NCI-H2196 treated with DMSO at 0.1 percent for 48 hours (cell line): ENCODE measurements at regions not wholly inside any gene's neighbourhood (a gene's known extent, or its start where the extent isn't known, plus 50 kb on each side); places are given as distances from the start of the nearest gene placed in this dataset.
"Not testable (repeated sequence)": the region's sequence is repeated elsewhere in the genome, so short reads cannot be mapped to it uniquely, and the experiment has no call there.

Experiments used
- DNase-seq: peaks from one replicate; lab custom pipeline; 2025; ENCODE audit not compliant: unreplicated experiment; lab: John Stamatoyannopoulos, UW

GRCh38 chr4:12139296-12139695 is 710.6 kb upstream of the HS3ST1 start:
- no peak for DNase-seq

- no peak for DNase-seq
Observed at GRCh38 chr4:12138488-12138887, 709.8 kb upstream of the HS3ST1 start.

- peak; percentile 5 for DNase-seq
Observed at GRCh38 chr4:12137575-12137974, 708.9 kb upstream of the HS3ST1 start.

- DNase-seq: no peak
Observed at GRCh38 chr4:12126474-12126873, 697.8 kb upstream of the HS3ST1 start.

DNA sequence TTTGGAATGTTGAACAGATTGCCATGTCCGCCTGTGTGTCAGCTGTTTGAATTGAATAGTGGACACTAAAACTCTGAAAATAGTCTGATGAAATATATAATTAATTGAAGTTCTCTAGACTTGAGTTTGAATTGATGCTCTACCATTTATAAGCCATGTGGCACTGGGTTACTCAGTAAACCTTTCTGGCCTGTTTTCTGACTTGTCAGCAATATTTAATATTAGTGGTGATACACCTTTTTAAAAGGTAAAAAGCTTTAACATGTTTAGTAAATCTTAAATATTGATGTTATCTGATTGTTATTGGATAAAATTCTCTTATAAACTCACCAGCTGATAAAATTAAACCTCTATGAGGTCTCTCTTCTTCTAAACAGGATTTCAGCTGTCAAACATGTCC is 695.4 kb upstream of the HS3ST1 start:
- DNase-seq: no peak

DNA sequence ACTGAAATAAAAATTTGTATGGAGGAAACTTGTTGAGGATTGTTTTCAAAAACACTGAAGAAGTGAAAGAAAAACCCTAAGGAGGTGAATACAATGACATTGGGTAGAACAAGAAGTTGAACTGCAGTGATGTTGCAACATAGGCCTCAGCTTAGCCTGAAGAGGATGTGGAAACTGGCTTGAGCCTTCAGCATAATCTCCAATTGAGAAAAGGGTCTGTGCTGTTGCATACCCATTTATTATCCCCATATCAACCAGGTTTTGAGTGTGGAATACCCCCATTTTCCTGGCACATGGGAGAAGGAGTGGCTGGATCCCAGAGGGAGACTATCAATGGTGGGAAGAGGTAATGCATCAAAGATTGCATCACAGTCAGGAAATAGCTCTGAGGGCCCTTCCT is 695.0 kb upstream of the HS3ST1 start:
- DNase-seq: no peak

GRCh38 chr4:12122316-12122715 is 693.6 kb upstream of the HS3ST1 start:
- no peak for DNase-seq

GRCh38 chr4:12120968-12121367 is 692.3 kb upstream of the HS3ST1 start:
- DNase-seq: no peak

DNA sequence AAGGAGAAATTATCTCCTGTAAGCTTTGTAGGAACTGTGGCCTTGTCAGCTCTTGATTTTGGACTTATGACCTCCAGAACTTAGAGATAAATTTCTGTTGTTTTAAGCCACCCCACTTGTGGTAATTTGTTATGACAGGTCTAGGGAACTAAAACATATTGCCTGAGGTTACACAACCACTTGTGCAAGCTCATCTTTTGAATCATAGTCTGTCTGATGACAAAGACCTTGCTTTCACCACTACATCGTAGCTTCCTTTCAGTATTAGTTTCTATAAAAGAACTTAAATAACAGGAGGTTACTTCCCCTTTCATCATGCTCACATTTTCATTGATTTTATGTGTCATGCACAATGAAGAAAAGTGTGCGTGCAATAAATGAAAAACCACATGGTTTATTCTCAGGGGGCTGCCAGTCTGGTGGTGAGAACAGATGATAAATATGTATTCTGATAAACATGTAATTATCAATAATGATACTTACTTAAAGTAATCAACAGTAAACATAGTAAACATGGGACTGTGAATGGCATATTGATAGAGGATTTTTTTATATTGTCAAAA is 690.0 kb upstream of the HS3ST1 start:
- no peak for DNase-seq

DNA sequence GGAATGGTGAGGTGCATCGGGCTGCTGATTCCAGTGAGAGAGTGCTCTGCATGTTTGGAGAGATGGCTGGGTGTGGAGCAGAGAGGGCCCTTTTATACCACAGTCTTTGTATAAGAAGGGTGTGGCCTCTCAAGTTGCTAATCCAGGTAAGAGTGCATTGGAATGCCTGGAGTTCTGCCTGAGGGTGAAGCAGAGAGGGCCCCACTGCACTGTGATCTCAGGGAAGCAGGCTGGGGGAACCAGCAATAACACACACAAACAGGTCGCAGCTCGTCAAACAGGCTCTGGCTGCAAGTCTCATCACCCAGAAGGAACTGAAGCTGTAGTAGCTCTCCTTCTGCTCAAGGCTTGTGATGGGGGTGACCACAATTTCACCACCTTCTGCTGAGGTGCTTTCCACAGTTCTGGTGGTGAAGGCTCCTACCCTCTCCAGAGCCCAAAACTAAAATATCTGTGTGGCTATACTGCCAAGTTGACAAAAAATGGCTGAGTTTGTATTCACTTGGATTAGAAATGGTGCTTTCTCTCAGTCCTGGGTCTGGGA is 687.4 kb upstream of the HS3ST1 start:
- no peak for DNase-seq

DNA sequence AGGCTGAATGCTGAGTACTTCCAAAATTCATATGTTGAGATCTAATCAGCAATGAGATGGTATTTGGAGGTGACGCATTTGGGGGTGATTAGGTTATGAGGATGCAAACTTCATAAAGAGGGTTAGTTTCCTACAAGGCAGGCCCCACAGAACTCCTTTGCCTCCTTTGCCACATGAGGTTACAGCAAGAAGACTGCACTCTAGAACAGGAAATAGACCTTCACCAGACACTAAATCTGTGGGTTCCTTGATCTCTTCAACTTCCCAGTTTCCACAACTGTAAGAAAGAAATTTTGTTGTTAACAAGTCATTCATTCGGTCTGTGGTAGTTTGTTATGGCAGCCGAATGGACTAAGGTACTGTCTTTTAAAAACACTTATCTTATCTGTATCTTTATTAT is 681.9 kb upstream of the HS3ST1 start:
- no peak for DNase-seq

DNA sequence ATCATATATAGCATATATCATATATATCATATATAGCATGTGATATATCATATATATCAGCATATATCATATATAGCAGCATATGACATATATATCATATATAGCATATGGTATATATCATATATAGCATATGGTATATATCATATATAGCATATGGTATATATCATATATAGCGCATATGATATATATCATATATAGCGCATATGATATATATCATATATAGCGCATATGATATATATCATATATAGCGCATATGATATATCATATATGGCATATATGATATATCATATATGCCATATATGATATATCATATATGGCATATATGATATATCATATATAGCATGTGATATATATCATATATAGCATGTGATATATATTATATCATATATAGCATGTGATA is 680.4 kb upstream of the HS3ST1 start:
- DNase-seq: not testable (repeated sequence)

GRCh38 chr4:12105519-12105918 is 676.8 kb upstream of the HS3ST1 start:
- no peak for DNase-seq

GRCh38 chr4:12089920-12090319 is 661.2 kb upstream of the HS3ST1 start:
- DNase-seq: not testable (repeated sequence)

DNA sequence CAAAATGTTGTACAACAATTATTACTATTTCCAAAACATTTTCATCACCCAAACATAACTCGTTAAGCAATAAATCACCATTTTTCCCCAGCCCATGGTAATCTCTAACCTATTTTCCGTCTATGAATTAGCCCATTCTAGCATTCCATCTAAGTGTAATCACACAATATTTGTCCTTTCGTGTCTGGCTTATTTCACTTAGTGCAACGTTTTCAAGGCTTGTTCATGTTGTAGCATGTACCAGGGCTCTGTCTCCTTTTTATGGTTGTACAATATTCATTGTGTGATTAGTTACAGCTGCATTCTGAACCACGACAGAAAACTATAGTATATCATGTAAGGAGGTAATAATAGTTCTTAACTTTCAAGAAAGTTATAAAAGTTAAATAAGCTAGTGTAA is 656.0 kb upstream of the HS3ST1 start:
- DNase-seq: no peak

GRCh38 chr4:12071316-12071715 is 642.6 kb upstream of the HS3ST1 start:
- DNase-seq: no peak

- DNase-seq: no peak
Observed at GRCh38 chr4:12053966-12054365, 625.3 kb upstream of the HS3ST1 start.

GRCh38 chr4:12053556-12053955 is 624.9 kb upstream of the HS3ST1 start:
- no peak for DNase-seq

GRCh38 chr4:12050357-12050756 is 621.7 kb upstream of the HS3ST1 start:
- no peak for DNase-seq

GRCh38 chr4:12042818-12043217 is 614.1 kb upstream of the HS3ST1 start:
- no peak for DNase-seq

DNA sequence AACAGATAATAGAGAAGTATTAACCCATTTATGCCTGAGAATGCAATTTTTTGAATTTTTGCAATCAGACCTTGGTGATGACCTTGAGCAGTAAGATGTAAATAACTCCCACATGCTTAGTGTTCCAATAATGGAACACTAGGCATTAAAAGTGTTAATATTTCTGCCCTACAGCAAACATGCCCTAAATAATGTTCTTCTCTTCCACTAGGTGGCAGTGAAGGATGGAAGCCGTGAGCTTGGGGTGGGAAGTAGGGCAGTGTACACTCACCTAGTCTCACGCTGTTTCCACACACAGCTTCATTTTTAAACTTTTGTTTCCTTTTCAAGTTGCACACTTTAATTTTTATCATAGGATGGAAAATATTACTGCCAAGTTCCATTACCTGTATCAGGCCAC is 613.1 kb upstream of the HS3ST1 start:
- no peak for DNase-seq

DNA sequence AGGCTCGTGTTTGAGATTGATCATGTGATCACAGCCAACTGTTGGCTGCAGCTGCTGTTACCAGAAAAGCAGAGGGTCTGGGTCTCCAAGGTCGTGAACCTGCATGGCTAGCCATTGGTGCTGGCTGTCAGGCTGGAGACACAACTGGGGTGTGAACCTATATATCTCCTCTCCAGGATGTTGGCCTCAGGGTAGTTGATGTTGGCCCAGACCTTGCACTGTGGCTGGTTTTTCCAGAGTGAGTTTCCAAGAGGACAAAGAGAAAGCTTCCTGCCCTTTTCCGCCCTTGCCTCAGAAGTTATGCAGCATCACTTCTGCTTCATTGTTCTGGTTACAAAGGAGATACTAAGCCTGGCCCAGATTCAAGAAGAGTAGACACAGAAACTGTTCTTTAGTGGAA is 607.8 kb upstream of the HS3ST1 start:
- no peak for DNase-seq

- DNase-seq: no peak
Observed at GRCh38 chr4:12028258-12028657, 599.6 kb upstream of the HS3ST1 start.
